ENCODE measurements at regions not wholly inside any gene's neighbourhood (a gene's known extent, or its start where the extent isn't known, plus 50 kb on each side); places are given as distances from the start of the nearest gene placed in this dataset.

GRCh38 chr6:48471326-48471725, 360.3 kb upstream of the PTCHD4 start:
- no peak for TF ChIP-seq POLR2A (IDR thresholded peaks at IDR 0.05; ENCODE audit: low read depth, low read length)
- TF ChIP-seq POLR2AphosphoS5 (IDR thresholded peaks at IDR 0.05; ENCODE audit: low read depth, low read length): no peak
